ENCODE measurements at regions not wholly inside any gene's neighbourhood (a gene's known extent, or its start where the extent isn't known, plus 50 kb on each side); places are given as distances from the start of the nearest gene placed in this dataset.

DNA sequence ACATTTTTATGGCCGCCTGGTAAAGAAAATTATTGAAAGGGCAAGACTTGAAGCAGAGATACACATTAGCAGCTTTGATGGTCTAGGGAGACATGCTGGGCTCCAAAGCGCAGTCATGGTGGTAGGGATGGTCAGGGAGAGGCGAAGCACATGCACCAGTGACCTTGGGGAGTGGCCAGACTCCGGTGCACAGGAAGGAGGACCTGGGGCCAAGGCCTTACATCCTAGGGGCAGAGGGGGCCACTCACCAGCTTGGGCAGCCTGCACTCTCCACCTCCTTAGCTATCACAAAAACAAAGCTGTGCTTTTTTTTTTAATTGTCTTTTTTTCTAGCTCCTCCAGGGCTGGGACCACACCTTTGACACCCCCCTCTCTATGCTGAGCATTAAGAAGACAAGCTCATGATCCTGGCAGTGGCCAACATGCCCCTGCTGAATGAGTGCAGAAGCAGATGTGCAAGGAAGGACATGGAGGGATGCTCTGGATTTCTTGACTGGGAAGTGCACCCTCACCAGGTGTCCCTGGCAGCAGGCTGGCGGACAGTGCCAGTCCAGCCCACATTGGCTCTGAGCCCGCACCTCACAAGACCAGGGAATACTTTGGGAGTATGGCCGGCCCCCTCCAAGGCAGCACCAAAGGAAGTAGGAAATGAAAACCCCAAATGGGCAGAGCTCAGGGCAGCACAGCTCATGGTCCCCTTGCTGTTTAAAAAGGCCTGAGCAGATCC, 619.9 kb downstream of the TBC1D22A start:
- DNase-seq (ENCODE audit: low read depth, low spot score) = no peak
- Histone ChIP-seq H3K9me3 (ENCODE audit: low read depth, low read length) (no peaks in the 10 kb centered on the region), H3K27ac (no peak overlapping the region), H3K9ac (ENCODE audit: insufficient read length) (no peak overlapping the region), H3K36me3 (ENCODE audit: insufficient read depth, low read length) (no peaks in the 10 kb centered on the region), H3K4me3 (no peak overlapping the region)
- TF ChIP-seq EZH2 (IDR thresholded peaks at IDR 0.05) (no peak), FOXP2 (optimal IDR thresholded peaks at IDR 0.05; ENCODE audit: control extremely low read depth, extremely low read length, insufficient read depth) (no peak), POLR2AphosphoS5 (IDR thresholded peaks at IDR 0.05; ENCODE audit: borderline replicate concordance, low read depth, low read length) (no peak)

DNA sequence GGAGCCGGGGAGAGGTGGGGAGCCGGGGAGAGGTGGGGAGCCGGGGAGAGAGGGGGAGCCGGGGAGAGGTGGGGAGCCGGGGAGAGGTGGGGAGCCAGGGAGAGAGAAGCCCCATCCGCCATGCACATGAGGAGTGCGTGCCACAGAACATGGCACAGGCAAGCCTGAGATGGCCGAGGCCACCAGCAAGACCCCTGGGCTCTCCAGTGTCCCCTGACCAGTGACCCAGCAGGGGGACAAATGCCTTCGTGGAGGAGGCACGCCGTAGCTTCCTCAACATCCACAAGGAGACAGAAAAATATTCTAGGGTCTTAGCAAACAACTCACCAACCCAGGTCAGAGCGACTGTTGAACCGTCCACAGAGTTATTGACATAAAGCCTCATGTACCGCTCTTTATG, 618.8 kb downstream of the TBC1D22A start:
- Histone ChIP-seq H3K9ac (ENCODE audit: insufficient read length) (no peak overlapping the region), H3K9me3 (ENCODE audit: low read depth, low read length) (no peaks in the 10 kb centered on the region), H3K36me3 (ENCODE audit: insufficient read depth, low read length) (no peaks in the 10 kb centered on the region), H3K4me3 (no peak overlapping the region), H3K27ac (no peak overlapping the region)
- no peak for DNase-seq (ENCODE audit: low read depth, low spot score)
- no peak for TF ChIP-seq POLR2AphosphoS5 (IDR thresholded peaks at IDR 0.05; ENCODE audit: borderline replicate concordance, low read depth, low read length)
- TF ChIP-seq EZH2 (IDR thresholded peaks at IDR 0.05) = no peak
- TF ChIP-seq FOXP2 (optimal IDR thresholded peaks at IDR 0.05; ENCODE audit: control extremely low read depth, extremely low read length, insufficient read depth) = no peak

DNA sequence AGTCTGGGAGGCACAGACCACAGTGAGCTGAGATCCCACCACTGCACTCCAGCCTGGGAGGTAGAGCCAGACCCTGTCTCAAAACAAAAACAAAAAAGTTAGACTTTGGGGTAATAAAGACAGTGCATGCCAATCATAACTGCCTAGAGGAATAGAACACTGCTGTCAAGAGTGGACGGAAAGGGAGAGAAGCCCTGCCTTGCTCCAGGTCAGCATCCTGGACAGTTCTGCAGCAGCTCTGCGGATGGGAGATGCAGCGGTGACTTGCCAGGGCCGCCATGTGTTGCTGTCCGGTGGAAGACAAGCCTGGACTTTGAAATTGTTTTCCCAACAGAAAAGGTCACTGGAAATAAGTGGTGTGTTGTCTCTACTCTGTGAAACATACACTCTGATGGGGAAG, 618.2 kb downstream of the TBC1D22A start:
- no peak for DNase-seq (ENCODE audit: low read depth, low spot score)
- no peaks in the 10 kb centered on the region for H3K36me3 ChIP-seq (ENCODE audit: insufficient read depth, low read length)
- no peaks in the 10 kb centered on the region for H3K9me3 ChIP-seq (ENCODE audit: low read depth, low read length)

DNA sequence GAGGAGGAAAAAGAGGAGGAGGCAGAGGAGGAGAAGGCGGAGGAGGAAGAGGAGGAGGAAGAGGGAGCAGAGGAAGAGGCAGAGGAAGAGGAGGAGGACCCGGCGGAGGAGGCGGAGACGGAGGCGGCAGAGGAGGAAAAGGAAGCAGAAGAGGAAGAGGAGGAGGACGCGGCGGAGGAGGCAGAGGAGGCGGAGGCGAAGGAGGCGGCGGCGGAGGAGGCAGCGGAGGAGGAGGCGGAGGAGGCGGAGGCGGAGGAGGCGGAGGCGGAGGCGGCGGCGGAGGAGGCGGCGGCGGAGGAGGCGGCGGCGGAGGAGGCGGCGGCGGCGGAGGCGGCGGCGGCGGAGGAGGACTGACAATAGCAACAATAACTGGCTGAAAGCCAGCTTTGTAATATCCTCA, 616.6 kb downstream of the TBC1D22A start:
- no peak overlapping the region for H3K4me3 ChIP-seq
- TF ChIP-seq POLR2AphosphoS5 (IDR thresholded peaks at IDR 0.05; ENCODE audit: borderline replicate concordance, low read depth, low read length) (no peak), EZH2 (IDR thresholded peaks at IDR 0.05) (no peak), FOXP2 (optimal IDR thresholded peaks at IDR 0.05; ENCODE audit: control extremely low read depth, extremely low read length, insufficient read depth) (no peak)
- no peaks in the 10 kb centered on the region for H3K36me3 ChIP-seq (ENCODE audit: insufficient read depth, low read length)
- no peak for DNase-seq (ENCODE audit: low read depth, low spot score)
- H3K9me3 ChIP-seq (ENCODE audit: low read depth, low read length) = no peaks in the 10 kb centered on the region
- no peak overlapping the region for H3K27ac ChIP-seq
- H3K9ac ChIP-seq (ENCODE audit: insufficient read length) = no peak overlapping the region

More for the DNA sequence above, 618.2 kb downstream of the TBC1D22A start:
- no peak overlapping the region for H3K9ac ChIP-seq (ENCODE audit: insufficient read length)
- H3K27ac ChIP-seq = no peak overlapping the region
- H3K4me3 ChIP-seq = no peak overlapping the region
- TF ChIP-seq FOXP2 (optimal IDR thresholded peaks at IDR 0.05; ENCODE audit: control extremely low read depth, extremely low read length, insufficient read depth) = no peak
- TF ChIP-seq EZH2 (IDR thresholded peaks at IDR 0.05) = no peak
- no peak for TF ChIP-seq POLR2AphosphoS5 (IDR thresholded peaks at IDR 0.05; ENCODE audit: borderline replicate concordance, low read depth, low read length)

DNA sequence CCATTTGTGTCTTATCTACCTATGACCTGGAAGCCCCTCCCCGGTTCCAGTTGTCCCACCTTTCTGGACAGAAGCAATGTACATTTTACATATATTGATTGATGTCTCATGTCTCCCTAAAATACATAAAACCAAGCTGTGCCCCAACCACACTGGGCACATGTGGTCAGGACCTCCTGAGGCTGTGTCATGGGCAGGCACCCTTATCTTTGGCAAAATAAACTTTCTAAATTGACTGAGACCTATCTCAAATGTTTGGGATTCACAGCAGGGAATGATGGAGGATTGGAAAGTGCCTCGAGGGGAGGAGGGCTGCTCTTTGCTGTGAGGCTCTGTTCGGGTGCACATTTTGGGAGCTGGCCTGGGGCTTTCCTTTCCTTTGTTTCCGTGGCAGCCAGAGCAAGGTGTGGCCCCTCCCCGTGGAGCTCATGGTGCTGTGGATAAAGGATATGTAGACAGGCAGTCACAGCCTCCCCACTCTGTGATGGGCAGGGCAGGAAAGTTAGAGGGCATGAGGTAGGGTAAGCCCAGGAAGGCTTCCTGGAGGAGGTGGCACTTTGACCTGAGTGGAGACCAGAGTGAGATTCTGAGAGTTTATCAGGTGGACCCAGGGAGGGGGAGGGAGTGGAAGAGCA, 615.6 kb downstream of the TBC1D22A start:
- TF ChIP-seq POLR2AphosphoS5 (IDR thresholded peaks at IDR 0.05; ENCODE audit: borderline replicate concordance, low read depth, low read length) (no peak), EZH2 (IDR thresholded peaks at IDR 0.05) (no peak), FOXP2 (optimal IDR thresholded peaks at IDR 0.05; ENCODE audit: control extremely low read depth, extremely low read length, insufficient read depth) (no peak)
- H3K9ac ChIP-seq (ENCODE audit: insufficient read length) = no peak overlapping the region
- no peaks in the 10 kb centered on the region for H3K36me3 ChIP-seq (ENCODE audit: insufficient read depth, low read length)
- H3K27ac ChIP-seq = no peak overlapping the region
- no peaks in the 10 kb centered on the region for H3K9me3 ChIP-seq (ENCODE audit: low read depth, low read length)
- H3K4me3 ChIP-seq = no peak overlapping the region
- no peak for DNase-seq (ENCODE audit: low read depth, low spot score)

DNA sequence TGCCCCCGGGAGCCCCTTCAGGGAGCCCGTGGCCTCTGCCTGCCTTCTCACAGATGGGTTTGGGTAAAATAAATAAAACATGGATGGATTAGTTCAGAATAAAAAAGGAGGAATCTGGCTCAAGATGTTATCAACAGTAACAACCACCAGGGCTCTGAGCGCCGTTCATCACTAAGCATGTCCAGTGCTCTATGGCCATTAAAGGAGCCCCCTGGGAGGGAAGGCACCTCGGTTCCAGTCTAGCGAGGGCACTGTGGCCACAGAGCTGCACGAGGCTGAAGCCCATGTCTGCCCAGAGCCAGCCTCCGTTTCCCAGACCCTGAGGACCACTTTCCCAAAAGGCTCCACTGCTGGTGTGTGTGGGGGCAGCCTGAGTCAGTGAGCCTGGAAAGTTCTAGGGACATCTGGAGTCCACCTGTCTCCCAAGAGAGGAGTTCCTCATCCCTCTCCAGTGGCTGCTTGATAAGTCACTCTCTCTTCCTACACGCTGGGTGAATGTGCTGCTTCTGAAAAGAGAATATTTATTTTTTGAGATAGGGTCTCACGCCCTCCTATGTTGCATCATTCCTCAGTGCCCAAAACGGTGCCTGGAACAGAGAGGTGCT, 614.6 kb downstream of the TBC1D22A start:
- TF ChIP-seq FOXP2 (optimal IDR thresholded peaks at IDR 0.05; ENCODE audit: control extremely low read depth, extremely low read length, insufficient read depth) (no peak), EZH2 (IDR thresholded peaks at IDR 0.05) (no peak), POLR2AphosphoS5 (IDR thresholded peaks at IDR 0.05; ENCODE audit: borderline replicate concordance, low read depth, low read length) (no peak)
- Histone ChIP-seq H3K27ac (no peak overlapping the region), H3K36me3 (ENCODE audit: insufficient read depth, low read length) (no peaks in the 10 kb centered on the region), H3K4me3 (no peak overlapping the region), H3K9ac (ENCODE audit: insufficient read length) (no peak overlapping the region), H3K9me3 (ENCODE audit: low read depth, low read length) (no peaks in the 10 kb centered on the region)
- no peak for DNase-seq (ENCODE audit: low read depth, low spot score)

DNA sequence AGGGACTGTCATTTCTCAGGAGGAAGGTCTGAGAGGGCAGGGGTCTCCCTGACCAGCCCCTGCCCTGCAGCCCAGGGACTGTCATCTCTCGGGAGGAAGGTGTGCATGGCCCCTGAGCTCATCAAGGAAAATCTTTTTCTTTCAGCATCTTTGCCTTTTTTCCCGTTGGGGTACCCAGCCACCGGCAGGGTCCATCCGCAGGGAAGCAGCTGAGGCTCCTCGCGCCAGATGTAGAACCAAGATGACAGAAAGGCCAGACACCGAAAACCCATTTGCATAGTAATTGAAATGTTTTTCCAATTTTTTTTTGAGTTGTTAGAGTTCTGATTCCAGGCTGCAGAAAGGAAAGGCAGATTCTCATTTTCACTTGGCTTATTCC, 613.9 kb downstream of the TBC1D22A start:
- Histone ChIP-seq H3K4me3 (no peak overlapping the region), H3K9ac (ENCODE audit: insufficient read length) (no peak overlapping the region), H3K27ac (no peak overlapping the region), H3K36me3 (ENCODE audit: insufficient read depth, low read length) (no peaks in the 10 kb centered on the region), H3K9me3 (ENCODE audit: low read depth, low read length) (no peaks in the 10 kb centered on the region)
- no peak for DNase-seq (ENCODE audit: low read depth, low spot score)
- TF ChIP-seq POLR2AphosphoS5 (IDR thresholded peaks at IDR 0.05; ENCODE audit: borderline replicate concordance, low read depth, low read length) (no peak), FOXP2 (optimal IDR thresholded peaks at IDR 0.05; ENCODE audit: control extremely low read depth, extremely low read length, insufficient read depth) (no peak), EZH2 (IDR thresholded peaks at IDR 0.05) (no peak)

DNA sequence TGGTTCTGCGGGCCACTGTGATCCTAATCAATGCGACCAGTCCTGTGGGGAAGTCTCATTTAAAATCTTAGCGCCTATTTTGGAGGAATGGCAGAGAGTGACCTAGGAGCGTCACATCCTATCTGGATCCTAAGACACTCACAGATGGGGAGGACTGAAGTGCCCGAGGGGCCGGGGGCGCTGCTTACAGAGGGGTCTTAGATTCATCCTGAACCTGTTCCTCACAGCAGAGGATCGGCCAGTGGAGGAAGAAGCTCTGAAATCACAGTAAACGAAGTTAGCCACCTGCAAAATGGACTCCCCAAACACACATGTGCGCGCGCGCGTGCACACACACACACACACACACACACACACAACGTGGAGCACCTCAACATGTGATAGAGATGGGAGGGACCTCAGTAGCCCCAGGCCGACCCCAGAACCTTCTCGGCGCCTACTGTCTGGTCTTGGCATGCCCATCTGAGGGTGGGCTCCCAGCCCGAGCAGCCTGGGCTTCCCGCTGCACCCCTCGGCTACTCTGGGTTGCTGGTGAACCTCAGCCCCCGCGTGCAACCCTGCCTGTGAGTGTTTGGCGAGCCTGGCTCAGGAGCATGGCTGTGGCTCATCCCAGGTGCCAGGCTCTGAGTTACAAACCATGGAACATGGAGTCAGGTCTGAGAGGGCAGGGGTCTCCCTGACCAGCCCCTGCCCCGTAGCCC, 613.3 kb downstream of the TBC1D22A start:
- TF ChIP-seq EZH2 (IDR thresholded peaks at IDR 0.05) (no peak), FOXP2 (optimal IDR thresholded peaks at IDR 0.05; ENCODE audit: control extremely low read depth, extremely low read length, insufficient read depth) (no peak), POLR2AphosphoS5 (IDR thresholded peaks at IDR 0.05; ENCODE audit: borderline replicate concordance, low read depth, low read length) (no peak)
- DNase-seq (ENCODE audit: low read depth, low spot score) = no peak
- no peak overlapping the region for H3K4me3 ChIP-seq
- H3K36me3 ChIP-seq (ENCODE audit: insufficient read depth, low read length) = no peaks in the 10 kb centered on the region
- H3K9ac ChIP-seq (ENCODE audit: insufficient read length) = no peak overlapping the region
- no peak overlapping the region for H3K27ac ChIP-seq
- H3K9me3 ChIP-seq (ENCODE audit: low read depth, low read length) = no peaks in the 10 kb centered on the region
